K562 (cell line): ENCODE measurements at regions not wholly inside any gene's neighbourhood (a gene's known extent, or its start where the extent isn't known, plus 50 kb on each side); places are given as distances from the start of the nearest gene placed in this dataset.

ENCODE experiments used
- ATAC-seq: fragments of 200-7000 bp; cut with Tn5 transposase; 3 replicates; pipeline ENCODE4 v1.9.1; 2020; ENCODE audit warnings: moderate library complexity
- BruUV-seq: library from RNA; stranded (reverse); fragments of 400-500 nt; replicated peaks from 2 replicates; lab custom pipeline; 2021; lab: Mats Ljungman, UMichigan
- CTCF ChIA-PET: fragments of 300-600 bp; formaldehyde crosslinking; extraction: SDS; loops from one replicate; lab custom pipeline; 2021; ENCODE audit warnings: low intra/inter-chr PET ratio; lab: Yijun Ruan, JAX
- POLR2A ChIA-PET: fragments of 300-600, 350-650 bp; sonication (Branson Sonifier 250); formaldehyde crosslinking; extraction: SDS; loops from one replicate; lab custom pipeline; 2021; ENCODE audit warnings: antibody characterized with exemption, inconsistent platforms; lab: Yijun Ruan, JAX
- DNase-seq, 4 experiments: peaks; one replicate each; pipeline versions ENCODE4 v3.0.0 to v3.0.0-alpha.2; 2011 to 2018; ENCODE audit warnings: low spot score in 3 of 4, mixed read lengths in 3 of 4; ENCODE audit errors: extremely low read depth in 1 of 4
- FAIRE-seq: peaks from 2 replicates; lab custom pipeline; 2011; peaks lifted over from hg19 to GRCh38; lab: Jason Lieb, UNC
- H2AFZ ChIP-seq: 2 replicates; pipeline ENCODE4 v1.6.0; 2011; ENCODE audit warnings: low read depth, low read length, control low read depth, inconsistent platforms
- H3K27ac ChIP-seq: fragments of 200-600 bp; 3 replicates; pipeline ENCODE4 v1.8.0; 2011; ENCODE audit warnings: low read depth, mild to moderate bottlenecking, control low read depth, inconsistent platforms, low read length, moderate library complexity, mixed read lengths; ENCODE audit errors: extremely low read depth
- H3K27me3 ChIP-seq, 2 experiments: fragments of 300-600 bp in 1 of 2; 2 replicates in 1 of 2; 3 replicates in 1 of 2; pipeline versions ENCODE4 v1.6.0 to v1.8.0; 2011; ENCODE audit warnings: inconsistent platforms in 2 of 2, low read length in 2 of 2, mild to moderate bottlenecking in 1 of 2, mixed read lengths in 1 of 2, moderate library complexity in 1 of 2; ENCODE audit not compliant: control insufficient read depth in 2 of 2, insufficient read depth in 2 of 2
- H3K36me3 ChIP-seq: fragments of 300-600 bp; 3 replicates; pipeline ENCODE4 v1.8.0; 2011; ENCODE audit warnings: mild to moderate bottlenecking, low read length, inconsistent platforms; ENCODE audit not compliant: control insufficient read depth, insufficient read depth
- H3K4me1 ChIP-seq, 2 experiments: fragments of 200-600 bp in 1 of 2; replicated peaks in 1 of 2; 2 replicates in 1 of 2; 3 replicates in 1 of 2; pipeline versions ENCODE4 v1.5.1 to v1.8.0; 2011; ENCODE audit warnings: inconsistent platforms in 2 of 2, low read length in 2 of 2, mild to moderate bottlenecking in 1 of 2, mixed read lengths in 1 of 2, moderate library complexity in 1 of 2; ENCODE audit not compliant: control insufficient read depth in 2 of 2, insufficient read depth in 2 of 2
- H3K4me2 ChIP-seq: 2 replicates; pipeline ENCODE4 v1.6.1; 2011; ENCODE audit warnings: low read length, control low read depth, inconsistent platforms, mixed read lengths; ENCODE audit not compliant: insufficient read depth
- H3K4me3 ChIP-seq: fragments of 200-600 bp; sonication (generic), shearing (Covaris generic); 2 replicates; pipeline ENCODE4 v1.5.1; 2016; ENCODE audit warnings: control low read depth, inconsistent platforms
- H3K79me2 ChIP-seq: fragments of 200-600 bp; 3 replicates; pipeline ENCODE4 v1.8.0; 2011; ENCODE audit warnings: low read length, inconsistent platforms; ENCODE audit not compliant: control insufficient read depth, insufficient read depth
- H3K9ac ChIP-seq, 2 experiments: 2 replicates each; pipeline versions ENCODE4 v1.6.0 to v1.6.1; 2011; ENCODE audit warnings: low read depth in 2 of 2, low read length in 2 of 2, control low read depth in 1 of 2, inconsistent platforms in 1 of 2, mild to moderate bottlenecking in 1 of 2, mixed read lengths in 1 of 2; ENCODE audit not compliant: insufficient read depth in 1 of 2
- H3K9me1 ChIP-seq: one replicate; pipeline ENCODE4 v1.6.0; 2011; ENCODE audit warnings: inconsistent platforms, mild to moderate bottlenecking, low read length, moderate library complexity; ENCODE audit not compliant: control insufficient read depth, insufficient read depth
- H3K9me3 ChIP-seq: replicated peaks from 2 replicates; pipeline ENCODE4 v1.5.1; 2011; ENCODE audit warnings: low read depth, low read length, inconsistent platforms; ENCODE audit not compliant: control insufficient read depth, insufficient read depth
- H4K20me1 ChIP-seq: replicated peaks from 2 replicates; pipeline ENCODE4 v1.6.1; 2011; ENCODE audit warnings: low read length, inconsistent platforms, mixed read lengths; ENCODE audit not compliant: control insufficient read depth, insufficient read depth
- BRCA1 ChIP-seq, 2 experiments: fragments of 450-650 bp in 1 of 2; sonication (generic) in 1 of 2; formaldehyde crosslinking in 1 of 2; IDR thresholded peaks; 2 replicates each; pipeline versions ENCODE4 v1.5.0 to v1.6.1; 2017 to 2020; ENCODE audit warnings: mild to moderate bottlenecking in 1 of 2, missing genetic modification reagents in 1 of 2
- ELF4 ChIP-seq: fragments of 450-650 bp; formaldehyde crosslinking; IDR thresholded peaks from 2 replicates; pipeline ENCODE4 v1.4.0; 2022; ENCODE audit warnings: missing genetic modification characterization
- EP300 ChIP-seq: IDR thresholded peaks from 2 replicates; pipeline ENCODE4 v1.6.1; 2012; ENCODE audit warnings: low read length, improper control_type of control experiment
- FOXA3 ChIP-seq, 2 experiments: fragments of 450-650 bp in 1 of 2; sonication (generic) in 1 of 2; formaldehyde crosslinking; IDR thresholded peaks in 1 of 2; conservative IDR thresholded peaks in 1 of 2; 2 replicates each; pipeline versions ENCODE4 v1.4.0 to v1.8.0; 2020 to 2022; ENCODE audit warnings: mild to moderate bottlenecking in 2 of 2, missing genetic modification reagents in 1 of 2
- HDAC8 ChIP-seq: fragments of 450-650 bp; IDR thresholded peaks from 2 replicates; pipeline ENCODE4 v1.6.1; 2016; ENCODE audit warnings: mild to moderate bottlenecking, missing genetic modification characterization, moderate library complexity, missing compliant biosample characterization
- HMG20A ChIP-seq: fragments of 450-650 bp; formaldehyde crosslinking; conservative IDR thresholded peaks from 2 replicates; pipeline ENCODE4 v1.4.0; 2020; ENCODE audit warnings: mild to moderate bottlenecking, mixed read lengths
- HNRNPL ChIP-seq: fragments of 200-400 bp; formaldehyde crosslinking; IDR thresholded peaks from 2 replicates; pipeline ENCODE4 v1.6.1; 2017; ENCODE audit warnings: low read depth, mild to moderate bottlenecking, low read length
- JUNB ChIP-seq: fragments of 450-650 bp; formaldehyde crosslinking; conservative IDR thresholded peaks from 2 replicates; pipeline ENCODE4 v1.4.0; 2020; ENCODE audit warnings: mild to moderate bottlenecking
- KDM2B ChIP-seq: fragments of 250-450 bp; sonication (Bioruptor Pico); IDR thresholded peaks from 2 replicates; pipeline ENCODE4 v1.8.0; 2021; ENCODE audit warnings: mild to moderate bottlenecking, moderate library complexity
- MED1 ChIP-seq: sonication (generic); formaldehyde crosslinking; IDR thresholded peaks from 2 replicates; pipeline ENCODE4 v1.8.1; 2023; ENCODE audit warnings: missing genetic modification reagents, borderline replicate concordance
- NFE2 ChIP-seq: IDR thresholded peaks from 2 replicates; pipeline ENCODE4 v1.6.1; 2014; ENCODE audit warnings: antibody characterized with exemption, low read depth
- PCBP2 ChIP-seq: fragments of 200-400 bp; formaldehyde crosslinking; IDR thresholded peaks from 2 replicates; pipeline ENCODE4 v1.6.1; 2018; ENCODE audit warnings: low read length, low read depth, mild to moderate bottlenecking, moderate library complexity; ENCODE audit not compliant: poor library complexity, severe bottlenecking
- PYGO2 ChIP-seq: fragments of 450-650 bp; IDR thresholded peaks from 2 replicates; pipeline ENCODE4 v1.6.1; 2016; ENCODE audit warnings: mild to moderate bottlenecking, missing genetic modification characterization, moderate library complexity, missing compliant biosample characterization
- SMAD3 ChIP-seq: fragments of 450-650 bp; formaldehyde crosslinking; conservative IDR thresholded peaks from 2 replicates; pipeline ENCODE4 v1.4.0; 2020; ENCODE audit warnings: mild to moderate bottlenecking
- VEZF1 ChIP-seq: fragments of 200-800 bp; sonication (Bioruptor generic); IDR thresholded peaks from 2 replicates; pipeline ENCODE4 v1.6.1; 2017; ENCODE audit warnings: missing genetic modification characterization, missing compliant biosample characterization
- WGBS: fragments of 100-300 bp; shearing (Covaris generic); methylation state at CpG from one replicate; pipeline ENCODE4 v1.1.6; 2016; ENCODE audit warnings: low coverage, mixed read lengths; ENCODE audit not compliant: insufficient coverage; ENCODE audit errors: missing lambda C conversion rate; 5-methylcytosine and 5-hydroxymethylcytosine counted together
- in situ Hi-C: fragments of 300-500 bp; cut with MboI; formaldehyde crosslinking; loops from 4 replicates; pipeline ENCODE4 v1.15.0; 2018; ENCODE audit warnings: inconsistent platforms, mixed read lengths
- intact Hi-C: fragments of 100-400 bp; cut with micrococcal nuclease; formaldehyde crosslinking; loops from 2 replicates; pipeline ENCODE4 v1.14.2; 2022
- TF ChIP-seq, protein P1 (sequence below): sonication (generic); formaldehyde crosslinking; IDR thresholded peaks from 2 replicates; pipeline ENCODE4 v1.8.0; 2023; ENCODE audit warnings: mild to moderate bottlenecking, missing genetic modification reagents

- no peaks in the 10 kb centered on the region for H3K9me3 ChIP-seq
- no peak for DNase-seq
- no peak for FAIRE-seq
- no peak overlapping the region for H2AFZ ChIP-seq
- POLR2A ChIA-PET: no interaction called here
- CTCF ChIA-PET: no interaction called here
- no TSS peak for BruUV-seq
- no peak overlapping the region for H3K4me2 ChIP-seq
- ATAC-seq: no peak
- H4K20me1 ChIP-seq: no peaks in the 10 kb centered on the region
- no peak overlapping the region for H3K27ac ChIP-seq
- 3% methylated on average over 3 of the region's 3 CpGs for WGBS
- no peaks in the 10 kb centered on the region; a peak in 1 of 5 replicates for H3K27me3 ChIP-seq
- no peaks in the 10 kb centered on the region for H3K4me1 ChIP-seq
- in situ Hi-C loops: no loop called here
- TF ChIP-seq MED1 (no peak), PYGO2 (tag) (no peak), NFE2 (no peak), VEZF1 (no peak), FOXA3 (CRISPR knock-in tag; conservative IDR thresholded peaks at IDR 0.05 in 1 of 2, IDR thresholded peaks at IDR 0.05 in 1 of 2) (no peak), HDAC8 (no peak), EP300 (no peak), ELF4 (CRISPR knock-in tag) (no peak), PCBP2 (no peak), HNRNPL (no peak), JUNB (no peak), SMAD3 (CRISPR knock-in tag) (no peak), KDM2B (no peak), BRCA1 (IDR thresholded peaks at IDR 0.05) (no peak), BRCA1 (CRISPR knock-in tag; IDR thresholded peaks at IDR 0.05) (no peak), HMG20A (CRISPR knock-in tag) (no peak)
- TF ChIP-seq, protein P1, sequence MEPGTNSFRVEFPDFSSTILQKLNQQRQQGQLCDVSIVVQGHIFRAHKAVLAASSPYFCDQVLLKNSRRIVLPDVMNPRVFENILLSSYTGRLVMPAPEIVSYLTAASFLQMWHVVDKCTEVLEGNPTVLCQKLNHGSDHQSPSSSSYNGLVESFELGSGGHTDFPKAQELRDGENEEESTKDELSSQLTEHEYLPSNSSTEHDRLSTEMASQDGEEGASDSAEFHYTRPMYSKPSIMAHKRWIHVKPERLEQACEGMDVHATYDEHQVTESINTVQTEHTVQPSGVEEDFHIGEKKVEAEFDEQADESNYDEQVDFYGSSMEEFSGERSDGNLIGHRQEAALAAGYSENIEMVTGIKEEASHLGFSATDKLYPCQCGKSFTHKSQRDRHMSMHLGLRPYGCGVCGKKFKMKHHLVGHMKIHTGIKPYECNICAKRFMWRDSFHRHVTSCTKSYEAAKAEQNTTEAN: no peak
- H3K79me2 ChIP-seq: no peaks in the 10 kb centered on the region
- no peak overlapping the region for H3K4me3 ChIP-seq
- intact Hi-C loops: no loop called here
- H3K9me1 ChIP-seq: no peaks in the 10 kb centered on the region
- H3K9ac ChIP-seq: no peak overlapping the region
- no peaks in the 10 kb centered on the region for H3K36me3 ChIP-seq
Measured at GRCh38 chr2:16119741-16120140, 179.4 kb downstream of the MYCN start.
